SKM-1 (cell line): ENCODE measurements at regions not wholly inside any gene's neighbourhood (a gene's known extent, or its start where the extent isn't known, plus 50 kb on each side); places are given as distances from the start of the nearest gene placed in this dataset.

Experiments
- DNase-seq: peaks from one replicate; lab custom pipeline; 2025; ENCODE audit not compliant: unreplicated experiment; lab: John Stamatoyannopoulos, UW

- DNase-seq: no peak
Measured at GRCh38 chr16:86052115-86052670, 153.2 kb downstream of the IRF8 start.

- DNase-seq: no peak
Measured at GRCh38 chr16:86052926-86053325, 154.0 kb downstream of the IRF8 start.

GRCh38 chr16:86059253-86060171 lies 160.6 kb downstream of the IRF8 start:
- DNase-seq: no peak

GRCh38 chr16:86060381-86061317 lies 161.7 kb downstream of the IRF8 start:
- DNase-seq: no peak

- DNase-seq: no peak
Measured at GRCh38 chr16:86061318-86061695, 162.3 kb downstream of the IRF8 start.

GRCh38 chr16:86061721-86062120 lies 162.8 kb downstream of the IRF8 start:
- DNase-seq: no peak

GRCh38 chr16:86062271-86062965 lies 163.5 kb downstream of the IRF8 start:
- no peak for DNase-seq

GRCh38 chr16:86063760-86064405 lies 164.9 kb downstream of the IRF8 start:
- DNase-seq: no peak

GRCh38 chr16:86064431-86065250 lies 165.7 kb downstream of the IRF8 start:
- no peak for DNase-seq

- DNase-seq: no peak
Measured at GRCh38 chr16:86065711-86066110, 166.7 kb downstream of the IRF8 start.

- no peak for DNase-seq
Measured at GRCh38 chr16:86066811-86067210, 167.8 kb downstream of the IRF8 start.

GRCh38 chr16:86067516-86067915 lies 168.6 kb downstream of the IRF8 start:
- DNase-seq: no peak

- no peak for DNase-seq
Measured at GRCh38 chr16:86067936-86068335, 169.0 kb downstream of the IRF8 start.

GRCh38 chr16:86068722-86069121 lies 169.8 kb downstream of the IRF8 start:
- DNase-seq: no peak

- DNase-seq: no peak
Measured at GRCh38 chr16:86069736-86070298, 170.9 kb downstream of the IRF8 start.

GRCh38 chr16:86070484-86070883 lies 171.5 kb downstream of the IRF8 start:
- no peak for DNase-seq

GRCh38 chr16:86070971-86071370 lies 172.0 kb downstream of the IRF8 start:
- no peak for DNase-seq

GRCh38 chr16:86071611-86072240 lies 172.8 kb downstream of the IRF8 start:
- no peak for DNase-seq
